ENCODE measurements at regions not wholly inside any gene's neighbourhood (a gene's known extent, or its start where the extent isn't known, plus 50 kb on each side); places are given as distances from the start of the nearest gene placed in this dataset.

- TF ChIP-seq CTCF (conservative IDR thresholded peaks at IDR 0.05; ENCODE audit: low read length): no peak
- no peak for TF ChIP-seq EZH2phosphoT487 (IDR thresholded peaks at IDR 0.05; ENCODE audit: borderline replicate concordance, low read depth, low read length)
These were observed 149.1 kb downstream of the KLHL28 start for GRCh38 chr14:44812672-44813071.

Data from OCI-LY7 (cell line).